GM23338 (cell line): ENCODE measurements at regions not wholly inside any gene's neighbourhood (a gene's known extent, or its start where the extent isn't known, plus 50 kb on each side); places are given as distances from the start of the nearest gene placed in this dataset.

ENCODE experiments used
- ATAC-seq: fragments of 200-7000 bp; cut with Tn5 transposase; 3 replicates; pipeline ENCODE4 v1.9.1; 2020
- DNase-seq: peaks from one replicate; pipeline ENCODE4 v3.0.0-alpha.2; 2015; ENCODE audit warnings: low spot score
- H2AFZ ChIP-seq: fragments of 200-600 bp; sonication (generic); 2 replicates; pipeline ENCODE4 v1.8.0; 2016; ENCODE audit warnings: antibody characterized with exemption, mild to moderate bottlenecking, moderate library complexity
- H3F3A ChIP-seq: fragments of 200-600 bp; sonication (generic); replicated peaks from 2 replicates; pipeline ENCODE4 v1.8.0; 2017; ENCODE audit warnings: antibody characterized with exemption, mixed run types, low read depth
- H3K27ac ChIP-seq: fragments of 200-600 bp; sonication (generic); 2 replicates; pipeline ENCODE4 v1.6.1; 2016; ENCODE audit warnings: low read depth
- H3K27me3 ChIP-seq: fragments of 200-600 bp; sonication (generic); 2 replicates; pipeline ENCODE4 v1.8.0; 2016; ENCODE audit warnings: mild to moderate bottlenecking, mixed run types, moderate library complexity; ENCODE audit not compliant: insufficient read depth
- H3K36me3 ChIP-seq: fragments of 200-600 bp; sonication (generic); 2 replicates; pipeline ENCODE4 v1.8.0; 2016; ENCODE audit warnings: mild to moderate bottlenecking; ENCODE audit not compliant: insufficient read depth
- H3K4me1 ChIP-seq: fragments of 200-600 bp; sonication (generic); 2 replicates; pipeline ENCODE4 v1.8.0; 2016; ENCODE audit warnings: mild to moderate bottlenecking, moderate library complexity; ENCODE audit not compliant: insufficient read depth
- H3K4me2 ChIP-seq: fragments of 200-600 bp; sonication (generic); 2 replicates; pipeline ENCODE4 v1.7.1; 2017; ENCODE audit warnings: mixed run types
- H3K4me3 ChIP-seq: fragments of 200-600 bp; sonication (generic); 2 replicates; pipeline ENCODE4 v1.6.1; 2016; ENCODE audit warnings: mixed run types
- H3K79me2 ChIP-seq: fragments of 200-600 bp; sonication (generic); replicated peaks from 2 replicates; pipeline ENCODE4 v1.8.0; 2017; ENCODE audit warnings: mild to moderate bottlenecking; ENCODE audit not compliant: insufficient read depth
- H3K9me2 ChIP-seq: fragments of 200-600 bp; sonication (generic); 2 replicates; pipeline ENCODE4 v1.8.0; 2017; ENCODE audit not compliant: insufficient read depth
- H4K20me1 ChIP-seq: fragments of 200-600 bp; sonication (generic); replicated peaks from 2 replicates; pipeline ENCODE4 v1.8.0; 2017; ENCODE audit warnings: mild to moderate bottlenecking; ENCODE audit not compliant: insufficient read depth
- H3K27ac Mint-ChIP-seq: 2 replicates; pipeline ENCODE4 v1.8.0; 2020; ENCODE audit warnings: inconsistent platforms, mild to moderate bottlenecking, moderate library complexity, mixed read lengths
- H3K27me3 Mint-ChIP-seq: 3 replicates; pipeline ENCODE4 v1.8.0; 2022; ENCODE audit warnings: low read depth, mild to moderate bottlenecking, moderate library complexity, mixed read lengths, inconsistent platforms; ENCODE audit not compliant: insufficient read depth, poor library complexity
- H3K36me3 Mint-ChIP-seq: 3 replicates; pipeline ENCODE4 v1.8.0; 2021; ENCODE audit warnings: low read depth, mild to moderate bottlenecking, inconsistent platforms, moderate library complexity, mixed read lengths
- H3K4me1 Mint-ChIP-seq: 3 replicates; pipeline ENCODE4 v1.8.0; 2020; ENCODE audit warnings: mild to moderate bottlenecking, inconsistent platforms, mixed read lengths
- H3K4me3 Mint-ChIP-seq: 3 replicates; pipeline ENCODE4 v1.8.0; 2021; ENCODE audit warnings: moderate library complexity, mild to moderate bottlenecking, inconsistent platforms, mixed read lengths
- H3K9me3 Mint-ChIP-seq: 3 replicates; pipeline ENCODE4 v1.8.0; 2020; ENCODE audit warnings: moderate library complexity, mild to moderate bottlenecking, inconsistent platforms, mixed read lengths
- CREB1 ChIP-seq: fragments of 250-450 bp; sonication (Bioruptor Pico); IDR thresholded peaks from 2 replicates; pipeline ENCODE4 v1.5.0; 2020; ENCODE audit warnings: low read depth, mild to moderate bottlenecking, moderate library complexity
- EZH2 ChIP-seq: fragments of 200-600 bp; sonication (generic); IDR thresholded peaks from one replicate; pipeline ENCODE4 v1.8.0; 2017; ENCODE audit warnings: antibody characterized with exemption, mild to moderate bottlenecking, low read depth; ENCODE audit not compliant: unreplicated experiment
- EZH2phosphoT487 ChIP-seq: fragments of 200-600 bp; sonication (generic); IDR thresholded peaks from one replicate; pipeline ENCODE4 v1.8.1; 2018; ENCODE audit warnings: antibody characterized with exemption; ENCODE audit not compliant: unreplicated experiment
- JUNB ChIP-seq: IDR thresholded peaks from one replicate; pipeline ENCODE4 v1.6.1; 2016; ENCODE audit warnings: antibody characterized with exemption; ENCODE audit not compliant: unreplicated experiment
- NANOG ChIP-seq: IDR thresholded peaks from 2 replicates; pipeline ENCODE4 v1.6.1; 2016; ENCODE audit warnings: antibody characterized with exemption, borderline replicate concordance
- STAT1 ChIP-seq: IDR thresholded peaks from one replicate; pipeline ENCODE4 v1.6.1; 2016; ENCODE audit warnings: antibody characterized with exemption; ENCODE audit not compliant: unreplicated experiment
- ZNF114 ChIP-seq: fragments of 250-450 bp; sonication (Bioruptor Pico); IDR thresholded peaks from 2 replicates; pipeline ENCODE4 v1.5.0; 2020; ENCODE audit warnings: mild to moderate bottlenecking, moderate library complexity
- ZNF331 ChIP-seq: fragments of 250-450 bp; sonication (Bioruptor Pico); IDR thresholded peaks from 2 replicates; pipeline ENCODE4 v1.5.0; 2020; ENCODE audit warnings: low read depth, mild to moderate bottlenecking, moderate library complexity
- TF ChIP-seq, protein P1 (sequence below): IDR thresholded peaks from 2 replicates; pipeline ENCODE4 v1.6.1; 2016; ENCODE audit warnings: antibody characterized with exemption
- TF ChIP-seq, protein P2 (sequence below): IDR thresholded peaks from one replicate; pipeline ENCODE4 v1.6.1; 2018; ENCODE audit warnings: antibody characterized with exemption; ENCODE audit not compliant: unreplicated experiment
- TF ChIP-seq, protein P3 (sequence below): fragments of 250-450 bp; sonication (Bioruptor Pico); IDR thresholded peaks from 2 replicates; pipeline ENCODE4 v1.5.0; 2020; ENCODE audit warnings: mild to moderate bottlenecking, moderate library complexity

DNA sequence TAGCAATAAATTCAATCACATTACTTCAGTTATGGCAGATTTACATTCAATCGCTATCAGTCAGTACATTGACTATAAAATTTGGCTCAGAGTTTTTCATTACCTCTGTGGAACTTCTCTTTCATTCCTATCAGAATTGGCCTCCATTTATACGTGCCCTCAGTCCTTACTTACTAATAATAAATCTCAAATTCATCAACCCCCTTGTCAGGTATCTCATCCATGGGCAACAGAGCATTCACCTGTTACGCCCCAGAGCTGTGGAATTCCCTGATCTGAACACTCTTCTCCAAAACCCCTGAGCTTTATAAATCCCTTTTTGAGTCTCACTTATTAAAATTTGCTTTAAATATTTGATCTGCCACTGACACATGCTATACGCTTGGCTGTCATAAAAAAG, 492.9 kb downstream of the GBE1 start:
- Mint-ChIP-seq H3K27me3 (no peaks in the 10 kb centered on the region), H3K4me1 (no peaks in the 10 kb centered on the region), H3K27ac (no peak overlapping the region), H3K9me3 (no peaks in the 10 kb centered on the region), H3K36me3 (no peaks in the 10 kb centered on the region), H3K4me3 (no peak overlapping the region)
- Histone ChIP-seq H3K4me3 (no peak overlapping the region), H3K79me2 (no peaks in the 10 kb centered on the region), H3K36me3 (no peaks in the 10 kb centered on the region), H3K4me1 (no peaks in the 10 kb centered on the region), H4K20me1 (no peaks in the 10 kb centered on the region), H2AFZ (no peak overlapping the region), H3K9me2 (no peaks in the 10 kb centered on the region), H3K27ac (no peak overlapping the region), H3K4me2 (no peak overlapping the region), H3K27me3 (no peaks in the 10 kb centered on the region), H3F3A (no peaks in the 10 kb centered on the region)
- DNase-seq, result no peak
- TF ChIP-seq EZH2phosphoT487 (no peak), STAT1 (no peak), JUNB (no peak), ZNF114 (no peak)
- TF ChIP-seq, protein P1, sequence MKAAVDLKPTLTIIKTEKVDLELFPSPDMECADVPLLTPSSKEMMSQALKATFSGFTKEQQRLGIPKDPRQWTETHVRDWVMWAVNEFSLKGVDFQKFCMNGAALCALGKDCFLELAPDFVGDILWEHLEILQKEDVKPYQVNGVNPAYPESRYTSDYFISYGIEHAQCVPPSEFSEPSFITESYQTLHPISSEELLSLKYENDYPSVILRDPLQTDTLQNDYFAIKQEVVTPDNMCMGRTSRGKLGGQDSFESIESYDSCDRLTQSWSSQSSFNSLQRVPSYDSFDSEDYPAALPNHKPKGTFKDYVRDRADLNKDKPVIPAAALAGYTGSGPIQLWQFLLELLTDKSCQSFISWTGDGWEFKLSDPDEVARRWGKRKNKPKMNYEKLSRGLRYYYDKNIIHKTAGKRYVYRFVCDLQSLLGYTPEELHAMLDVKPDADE, result no peak
- TF ChIP-seq, protein P2, sequence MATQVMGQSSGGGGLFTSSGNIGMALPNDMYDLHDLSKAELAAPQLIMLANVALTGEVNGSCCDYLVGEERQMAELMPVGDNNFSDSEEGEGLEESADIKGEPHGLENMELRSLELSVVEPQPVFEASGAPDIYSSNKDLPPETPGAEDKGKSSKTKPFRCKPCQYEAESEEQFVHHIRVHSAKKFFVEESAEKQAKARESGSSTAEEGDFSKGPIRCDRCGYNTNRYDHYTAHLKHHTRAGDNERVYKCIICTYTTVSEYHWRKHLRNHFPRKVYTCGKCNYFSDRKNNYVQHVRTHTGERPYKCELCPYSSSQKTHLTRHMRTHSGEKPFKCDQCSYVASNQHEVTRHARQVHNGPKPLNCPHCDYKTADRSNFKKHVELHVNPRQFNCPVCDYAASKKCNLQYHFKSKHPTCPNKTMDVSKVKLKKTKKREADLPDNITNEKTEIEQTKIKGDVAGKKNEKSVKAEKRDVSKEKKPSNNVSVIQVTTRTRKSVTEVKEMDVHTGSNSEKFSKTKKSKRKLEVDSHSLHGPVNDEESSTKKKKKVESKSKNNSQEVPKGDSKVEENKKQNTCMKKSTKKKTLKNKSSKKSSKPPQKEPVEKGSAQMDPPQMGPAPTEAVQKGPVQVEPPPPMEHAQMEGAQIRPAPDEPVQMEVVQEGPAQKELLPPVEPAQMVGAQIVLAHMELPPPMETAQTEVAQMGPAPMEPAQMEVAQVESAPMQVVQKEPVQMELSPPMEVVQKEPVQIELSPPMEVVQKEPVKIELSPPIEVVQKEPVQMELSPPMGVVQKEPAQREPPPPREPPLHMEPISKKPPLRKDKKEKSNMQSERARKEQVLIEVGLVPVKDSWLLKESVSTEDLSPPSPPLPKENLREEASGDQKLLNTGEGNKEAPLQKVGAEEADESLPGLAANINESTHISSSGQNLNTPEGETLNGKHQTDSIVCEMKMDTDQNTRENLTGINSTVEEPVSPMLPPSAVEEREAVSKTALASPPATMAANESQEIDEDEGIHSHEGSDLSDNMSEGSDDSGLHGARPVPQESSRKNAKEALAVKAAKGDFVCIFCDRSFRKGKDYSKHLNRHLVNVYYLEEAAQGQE, result no peak
- no peak for ATAC-seq

DNA sequence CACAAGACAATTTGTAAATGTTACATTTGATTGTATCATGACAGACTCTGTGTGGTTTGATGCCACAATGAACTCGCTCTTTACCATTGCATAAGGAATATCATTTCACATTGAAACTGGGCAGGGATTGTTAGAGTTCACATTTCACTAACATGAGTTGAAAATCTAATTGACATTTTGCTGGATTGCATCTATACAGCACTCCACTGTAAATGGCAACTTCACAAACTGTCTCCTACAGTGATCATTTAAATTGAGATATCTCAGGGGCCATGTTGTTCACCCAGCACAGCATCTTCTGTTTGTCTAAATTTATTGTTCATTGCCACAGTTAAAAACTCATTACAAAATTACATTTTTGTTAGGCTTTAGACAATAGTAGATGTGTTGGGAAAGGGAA, 499.4 kb downstream of the GBE1 start:
- Histone ChIP-seq H3K4me1 (no peaks in the 10 kb centered on the region), H3K27me3 (no peaks in the 10 kb centered on the region), H2AFZ (no peak overlapping the region), H3K4me2 (no peak overlapping the region), H3K79me2 (no peaks in the 10 kb centered on the region), H4K20me1 (no peaks in the 10 kb centered on the region), H3F3A (no peaks in the 10 kb centered on the region), H3K9me2 (no peaks in the 10 kb centered on the region), H3K36me3 (no peaks in the 10 kb centered on the region), H3K4me3 (no peak overlapping the region), H3K27ac (no peak overlapping the region)
- Mint-ChIP-seq H3K4me3 (no peak overlapping the region), H3K9me3 (no peaks in the 10 kb centered on the region), H3K36me3 (no peaks in the 10 kb centered on the region), H3K27me3 (no peaks in the 10 kb centered on the region), H3K27ac (no peak overlapping the region), H3K4me1 (no peaks in the 10 kb centered on the region)
- ATAC-seq, result no peak
- DNase-seq, result no peak
- TF ChIP-seq EZH2 (no peak), NANOG (no peak), JUNB (no peak), ZNF114 (no peak), CREB1 (CRISPR knock-in tag) (no peak), ZNF331 (CRISPR knock-in tag) (no peak)
- TF ChIP-seq, protein P3, sequence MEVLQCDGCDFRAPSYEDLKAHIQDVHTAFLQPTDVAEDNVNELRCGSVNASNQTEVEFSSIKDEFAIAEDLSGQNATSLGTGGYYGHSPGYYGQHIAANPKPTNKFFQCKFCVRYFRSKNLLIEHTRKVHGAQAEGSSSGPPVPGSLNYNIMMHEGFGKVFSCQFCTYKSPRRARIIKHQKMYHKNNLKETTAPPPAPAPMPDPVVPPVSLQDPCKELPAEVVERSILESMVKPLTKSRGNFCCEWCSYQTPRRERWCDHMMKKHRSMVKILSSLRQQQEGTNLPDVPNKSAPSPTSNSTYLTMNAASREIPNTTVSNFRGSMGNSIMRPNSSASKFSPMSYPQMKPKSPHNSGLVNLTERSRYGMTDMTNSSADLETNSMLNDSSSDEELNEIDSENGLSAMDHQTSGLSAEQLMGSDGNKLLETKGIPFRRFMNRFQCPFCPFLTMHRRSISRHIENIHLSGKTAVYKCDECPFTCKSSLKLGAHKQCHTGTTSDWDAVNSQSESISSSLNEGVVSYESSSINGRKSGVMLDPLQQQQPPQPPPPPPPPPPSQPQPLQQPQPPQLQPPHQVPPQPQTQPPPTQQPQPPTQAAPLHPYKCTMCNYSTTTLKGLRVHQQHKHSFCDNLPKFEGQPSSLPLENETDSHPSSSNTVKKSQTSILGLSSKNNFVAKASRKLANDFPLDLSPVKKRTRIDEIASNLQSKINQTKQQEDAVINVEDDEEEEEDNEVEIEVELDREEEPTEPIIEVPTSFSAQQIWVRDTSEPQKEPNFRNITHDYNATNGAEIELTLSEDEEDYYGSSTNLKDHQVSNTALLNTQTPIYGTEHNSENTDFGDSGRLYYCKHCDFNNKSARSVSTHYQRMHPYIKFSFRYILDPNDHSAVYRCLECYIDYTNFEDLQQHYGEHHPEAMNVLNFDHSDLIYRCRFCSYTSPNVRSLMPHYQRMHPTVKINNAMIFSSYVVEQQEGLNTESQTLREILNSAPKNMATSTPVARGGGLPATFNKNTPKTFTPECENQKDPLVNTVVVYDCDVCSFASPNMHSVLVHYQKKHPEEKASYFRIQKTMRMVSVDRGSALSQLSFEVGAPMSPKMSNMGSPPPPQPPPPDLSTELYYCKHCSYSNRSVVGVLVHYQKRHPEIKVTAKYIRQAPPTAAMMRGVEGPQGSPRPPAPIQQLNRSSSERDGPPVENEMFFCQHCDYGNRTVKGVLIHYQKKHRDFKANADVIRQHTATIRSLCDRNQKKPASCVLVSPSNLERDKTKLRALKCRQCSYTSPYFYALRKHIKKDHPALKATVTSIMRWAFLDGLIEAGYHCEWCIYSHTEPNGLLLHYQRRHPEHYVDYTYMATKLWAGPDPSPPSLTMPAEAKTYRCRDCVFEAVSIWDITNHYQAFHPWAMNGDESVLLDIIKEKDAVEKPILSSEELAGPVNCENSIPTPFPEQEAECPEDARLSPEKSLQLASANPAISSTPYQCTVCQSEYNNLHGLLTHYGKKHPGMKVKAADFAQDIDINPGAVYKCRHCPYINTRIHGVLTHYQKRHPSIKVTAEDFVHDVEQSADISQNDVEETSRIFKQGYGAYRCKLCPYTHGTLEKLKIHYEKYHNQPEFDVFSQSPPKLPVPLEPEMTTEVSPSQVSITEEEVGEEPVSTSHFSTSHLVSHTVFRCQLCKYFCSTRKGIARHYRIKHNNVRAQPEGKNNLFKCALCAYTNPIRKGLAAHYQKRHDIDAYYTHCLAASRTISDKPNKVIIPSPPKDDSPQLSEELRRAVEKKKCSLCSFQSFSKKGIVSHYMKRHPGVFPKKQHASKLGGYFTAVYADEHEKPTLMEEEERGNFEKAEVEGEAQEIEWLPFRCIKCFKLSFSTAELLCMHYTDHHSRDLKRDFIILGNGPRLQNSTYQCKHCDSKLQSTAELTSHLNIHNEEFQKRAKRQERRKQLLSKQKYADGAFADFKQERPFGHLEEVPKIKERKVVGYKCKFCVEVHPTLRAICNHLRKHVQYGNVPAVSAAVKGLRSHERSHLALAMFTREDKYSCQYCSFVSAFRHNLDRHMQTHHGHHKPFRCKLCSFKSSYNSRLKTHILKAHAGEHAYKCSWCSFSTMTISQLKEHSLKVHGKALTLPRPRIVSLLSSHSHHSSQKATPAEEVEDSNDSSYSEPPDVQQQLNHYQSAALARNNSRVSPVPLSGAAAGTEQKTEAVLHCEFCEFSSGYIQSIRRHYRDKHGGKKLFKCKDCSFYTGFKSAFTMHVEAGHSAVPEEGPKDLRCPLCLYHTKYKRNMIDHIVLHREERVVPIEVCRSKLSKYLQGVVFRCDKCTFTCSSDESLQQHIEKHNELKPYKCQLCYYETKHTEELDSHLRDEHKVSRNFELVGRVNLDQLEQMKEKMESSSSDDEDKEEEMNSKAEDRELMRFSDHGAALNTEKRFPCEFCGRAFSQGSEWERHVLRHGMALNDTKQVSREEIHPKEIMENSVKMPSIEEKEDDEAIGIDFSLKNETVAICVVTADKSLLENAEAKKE (CRISPR knock-in tag), result no peak
- TF ChIP-seq, protein P1, result no peak
